Muscle layer of duodenum (tissue), 2 donors: ENCODE measurements at regions not wholly inside any gene's neighbourhood (a gene's known extent, or its start where the extent isn't known, plus 50 kb on each side); places are given as distances from the start of the nearest gene placed in this dataset.
"Not testable (repeated sequence)": the region's sequence is repeated elsewhere in the genome, so short reads cannot be mapped to it uniquely, and the experiment has no call there.

Source experiments
- H3K27ac ChIP-seq: one replicate; pipeline ENCODE4 v1.7.0; 2013; ENCODE audit warnings: mild to moderate bottlenecking, low read length
- H3K27me3 ChIP-seq: one replicate; pipeline ENCODE4 v1.7.0; 2013; ENCODE audit warnings: low read depth, mild to moderate bottlenecking, control low read depth, low read length
- H3K36me3 ChIP-seq, 2 donors: one replicate each; pipeline ENCODE4 v1.7.0; 2013; ENCODE audit warnings: low read length in 2 of 2, control low read depth in 1 of 2, mild to moderate bottlenecking in 1 of 2; ENCODE audit not compliant: insufficient read depth in 2 of 2, control insufficient read depth in 1 of 2
- H3K4me1 ChIP-seq, 2 donors: one replicate each; pipeline ENCODE4 v1.7.0; 2013; ENCODE audit warnings: low read length in 2 of 2, mild to moderate bottlenecking in 2 of 2, control low read depth in 1 of 2, moderate library complexity in 1 of 2; ENCODE audit not compliant: insufficient read depth in 2 of 2, control insufficient read depth in 1 of 2
- H3K4me3 ChIP-seq, 2 donors: one replicate each; pipeline ENCODE4 v1.7.0; 2013; ENCODE audit warnings: low read length in 2 of 2, low read depth in 1 of 2, mild to moderate bottlenecking in 1 of 2
- H3K9me3 ChIP-seq, 2 donors: one replicate each; pipeline ENCODE4 v1.7.0; 2013; ENCODE audit warnings: low read length in 2 of 2, control low read depth in 1 of 2, mild to moderate bottlenecking in 1 of 2; ENCODE audit not compliant: control insufficient read depth in 1 of 2
- donor health status: healthy.

DNA sequence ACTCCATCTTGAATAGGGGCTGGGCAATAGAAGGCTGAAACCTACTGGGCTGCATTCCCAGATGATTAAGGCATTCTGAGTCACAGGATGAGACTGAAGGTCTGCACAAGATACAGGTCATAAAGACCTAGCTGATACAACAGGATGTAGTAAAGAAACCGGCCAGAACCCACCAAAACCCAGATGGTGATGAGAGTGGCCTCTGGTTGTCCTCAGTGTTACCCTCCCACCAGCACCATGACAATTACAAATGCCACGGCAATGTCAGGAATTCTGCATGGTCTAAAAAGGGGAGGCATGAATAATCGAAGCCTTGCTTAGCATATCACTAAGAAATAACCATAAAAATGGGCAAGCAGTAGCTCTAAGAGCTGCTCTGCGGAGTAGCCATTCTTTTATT lies 197.0 kb upstream of the USP9Y start:
- H3K4me1 ChIP-seq, H3K27ac ChIP-seq, H3K36me3 ChIP-seq, H3K4me3 ChIP-seq, H3K27me3 ChIP-seq, H3K9me3 ChIP-seq: not testable (repeated sequence)

DNA sequence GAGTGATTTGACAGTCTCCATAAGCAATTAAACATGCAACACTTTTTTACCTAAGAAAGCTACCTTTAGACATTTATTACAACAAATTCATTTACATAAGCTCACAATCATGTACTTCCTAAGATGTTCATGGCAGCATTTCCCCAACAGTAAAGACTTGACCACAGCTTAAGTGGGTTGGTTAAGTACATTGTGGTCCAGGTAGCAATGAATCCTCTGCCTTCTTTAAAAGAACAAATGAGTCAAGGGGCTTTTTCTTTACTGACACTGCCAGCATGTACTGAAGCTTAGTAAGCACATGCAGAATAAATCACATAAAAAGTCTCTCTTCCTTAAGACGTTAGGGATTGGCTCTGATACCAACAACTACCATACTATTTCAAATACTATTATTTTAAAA lies 183.7 kb upstream of the USP9Y start:
- H3K9me3 ChIP-seq: no peaks in the 10 kb centered on the region
- no peaks in the 10 kb centered on the region for H3K36me3 ChIP-seq
- no peaks in the 10 kb centered on the region for H3K4me1 ChIP-seq
- no peak overlapping the region for H3K4me3 ChIP-seq
- H3K27ac ChIP-seq: no peak overlapping the region
- no peaks in the 10 kb centered on the region for H3K27me3 ChIP-seq

DNA sequence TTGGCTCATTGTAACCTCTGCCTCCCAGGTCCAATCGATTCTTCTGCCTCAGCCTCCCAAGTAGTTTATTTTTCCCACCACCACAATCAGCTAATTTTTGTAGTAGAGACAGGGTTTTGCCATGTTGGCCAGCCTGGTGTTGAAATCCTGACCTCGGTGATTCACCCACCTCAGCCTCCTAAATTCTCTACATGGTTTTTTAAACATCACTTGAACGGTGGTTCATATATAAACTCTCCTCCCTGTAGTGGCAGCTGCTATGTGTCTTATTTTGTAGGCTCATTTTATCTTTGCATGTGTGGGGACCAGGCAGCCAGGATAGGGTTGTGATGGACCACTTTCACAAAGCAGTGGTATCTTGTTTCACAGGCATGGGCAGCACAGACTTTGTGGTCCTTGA lies 175.8 kb upstream of the USP9Y start:
- H3K9me3 ChIP-seq: no peaks in the 10 kb centered on the region
- no peak overlapping the region for H3K27ac ChIP-seq
- no peak overlapping the region for H3K4me3 ChIP-seq
- H3K36me3 ChIP-seq: no peaks in the 10 kb centered on the region
- no peaks in the 10 kb centered on the region for H3K4me1 ChIP-seq
- H3K27me3 ChIP-seq: no peaks in the 10 kb centered on the region

DNA sequence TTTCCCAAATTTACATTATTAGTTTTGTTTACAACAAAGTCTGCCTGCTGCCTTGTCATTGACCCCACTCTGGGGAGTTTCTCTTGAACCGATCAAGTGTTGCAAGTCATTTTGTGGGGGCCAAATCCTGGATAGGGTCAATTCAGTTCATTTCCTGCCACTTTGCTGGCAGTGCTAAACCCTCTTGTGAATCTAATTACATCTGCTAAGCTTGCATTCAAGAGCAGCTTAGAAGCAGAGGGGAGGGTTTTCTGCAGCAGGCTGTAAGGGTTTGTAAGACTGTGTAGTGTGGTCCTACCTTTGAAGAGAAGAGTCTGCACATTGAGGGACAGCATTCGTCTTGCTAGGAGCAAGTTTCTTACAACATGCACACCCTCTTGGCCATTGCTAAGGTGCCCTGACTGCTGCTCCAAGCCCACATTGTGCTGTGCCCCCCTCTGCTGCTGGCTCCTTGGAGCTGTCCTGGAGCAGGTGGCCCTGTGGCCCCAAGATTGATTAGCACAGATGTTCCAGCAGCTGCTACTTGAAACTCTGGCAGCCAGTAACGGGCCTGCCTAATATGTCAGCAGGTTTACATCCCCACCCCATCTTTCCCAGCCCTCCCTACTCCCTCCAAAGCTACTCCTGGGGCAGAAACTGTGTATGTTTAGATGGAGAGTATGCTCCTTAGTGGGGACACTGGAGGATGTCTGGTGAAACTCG lies 174.5 kb upstream of the USP9Y start:
- no peak overlapping the region for H3K4me3 ChIP-seq
- H3K27ac ChIP-seq: no peak overlapping the region
- H3K27me3 ChIP-seq: no peaks in the 10 kb centered on the region
- H3K9me3 ChIP-seq: no peaks in the 10 kb centered on the region
- H3K4me1 ChIP-seq: no peaks in the 10 kb centered on the region
- no peaks in the 10 kb centered on the region for H3K36me3 ChIP-seq

DNA sequence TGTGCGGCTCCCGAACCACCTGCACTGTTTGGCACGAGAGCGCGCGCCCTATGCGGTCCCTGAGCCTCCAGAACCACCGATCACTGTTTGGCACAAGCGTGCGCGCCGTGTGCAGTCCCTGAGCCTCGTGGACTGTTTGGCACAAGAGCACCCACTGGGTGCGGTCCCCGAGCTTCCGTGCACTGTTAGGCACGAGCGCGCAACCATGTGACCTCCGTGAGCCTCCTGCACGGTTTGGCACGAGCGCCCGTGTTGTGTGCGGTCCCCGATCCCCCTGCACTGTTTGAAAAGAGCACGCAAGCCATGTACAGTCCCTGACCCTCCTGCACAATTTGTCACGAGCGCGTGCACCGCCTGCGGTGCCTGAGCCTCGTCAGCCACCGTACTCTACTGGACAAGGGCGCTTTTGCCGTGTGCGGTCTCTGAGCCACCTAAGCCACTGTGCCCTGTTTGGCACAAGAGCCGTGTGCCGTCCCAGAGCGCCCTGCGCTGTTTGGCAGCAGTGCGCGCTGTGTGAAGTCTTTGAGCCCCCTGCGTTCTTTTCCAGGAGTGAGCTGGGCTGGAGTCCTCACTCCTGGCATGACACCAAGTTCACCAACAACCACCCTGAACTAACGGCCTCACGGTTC lies 163.7 kb upstream of the USP9Y start:
- Histone ChIP-seq H3K9me3 (no peaks in the 10 kb centered on the region), H3K4me1 (no peaks in the 10 kb centered on the region), H3K27me3 (no peaks in the 10 kb centered on the region), H3K4me3 (no peak overlapping the region), H3K36me3 (no peaks in the 10 kb centered on the region), H3K27ac (no peak overlapping the region)

DNA sequence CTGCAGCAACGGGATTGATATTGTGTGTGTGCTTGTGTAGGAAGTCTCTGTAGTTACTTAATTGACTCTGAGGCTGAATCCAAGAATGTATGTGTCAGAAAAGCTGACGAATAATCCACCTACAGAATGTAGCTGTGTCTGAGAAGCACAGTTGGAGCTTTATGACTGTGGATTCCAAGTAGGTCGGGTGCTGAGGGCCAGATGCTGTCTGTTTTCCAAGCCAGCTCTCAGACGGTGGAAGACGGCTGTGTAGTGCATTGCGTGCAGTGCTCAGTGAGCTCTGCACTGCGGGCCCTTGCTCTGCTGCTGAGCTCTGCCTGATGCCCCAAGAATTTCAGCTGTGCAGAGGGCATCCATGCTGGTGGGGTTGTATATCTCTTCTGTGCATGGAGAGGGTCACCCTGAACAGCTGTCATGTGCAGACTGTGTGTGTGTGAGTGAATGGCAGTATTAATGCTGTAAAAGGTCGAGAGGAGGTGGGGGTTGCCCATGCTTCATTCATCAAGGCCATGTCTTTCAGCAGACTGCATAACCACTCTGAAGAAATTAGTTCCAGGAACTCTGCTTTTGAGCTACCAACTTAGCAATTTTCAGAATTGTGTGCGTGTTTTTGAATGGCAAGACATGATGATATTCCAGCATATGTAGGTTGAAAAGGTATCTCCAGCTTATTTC lies 154.1 kb upstream of the USP9Y start:
- Histone ChIP-seq H3K27me3 (no peaks in the 10 kb centered on the region), H3K4me3 (no peak overlapping the region), H3K9me3 (no peaks in the 10 kb centered on the region), H3K36me3 (no peaks in the 10 kb centered on the region), H3K27ac (no peak overlapping the region), H3K4me1 (no peaks in the 10 kb centered on the region)

DNA sequence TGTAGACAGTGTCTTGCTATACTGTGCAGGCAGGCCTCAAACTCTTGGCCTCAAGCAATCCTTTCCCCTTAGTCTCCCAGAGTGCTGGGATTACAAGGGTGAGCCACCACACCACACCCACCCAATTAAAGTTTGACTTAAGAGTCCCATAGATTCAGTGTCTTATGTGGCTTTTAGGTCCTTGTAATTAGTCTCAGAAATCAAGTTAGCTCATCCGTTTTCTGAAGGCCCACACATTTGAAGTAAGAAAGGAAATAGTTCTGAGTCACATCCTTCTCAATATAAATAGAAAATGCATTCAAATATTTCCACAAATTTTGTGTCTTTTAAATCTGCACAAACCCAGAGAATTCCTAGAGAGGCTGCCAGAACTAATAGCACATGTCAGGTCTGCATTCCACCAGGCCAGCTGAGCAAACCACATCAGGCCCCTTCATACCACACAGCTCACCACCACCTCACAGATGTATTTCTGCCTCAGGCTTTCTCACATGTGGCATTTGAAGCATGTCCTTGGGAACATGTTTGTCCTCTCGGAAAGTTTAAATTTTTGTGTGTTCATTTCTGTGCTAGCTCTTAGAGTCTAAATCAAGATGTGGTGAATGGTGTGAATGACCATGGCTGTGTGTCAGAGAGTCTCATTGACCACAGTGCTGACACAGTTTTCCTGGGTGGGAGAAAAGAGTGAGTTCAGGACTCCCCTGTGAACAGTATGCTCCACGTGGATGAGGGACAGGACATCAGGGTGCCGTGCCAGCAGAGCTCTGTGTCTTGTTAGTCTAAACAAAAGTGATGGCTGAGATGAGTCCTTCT lies 148.4 kb upstream of the USP9Y start:
- Histone ChIP-seq H3K27me3 (no peaks in the 10 kb centered on the region), H3K4me3 (no peak overlapping the region), H3K27ac (no peak overlapping the region), H3K36me3 (no peaks in the 10 kb centered on the region), H3K4me1 (no peaks in the 10 kb centered on the region), H3K9me3 (no peaks in the 10 kb centered on the region)

DNA sequence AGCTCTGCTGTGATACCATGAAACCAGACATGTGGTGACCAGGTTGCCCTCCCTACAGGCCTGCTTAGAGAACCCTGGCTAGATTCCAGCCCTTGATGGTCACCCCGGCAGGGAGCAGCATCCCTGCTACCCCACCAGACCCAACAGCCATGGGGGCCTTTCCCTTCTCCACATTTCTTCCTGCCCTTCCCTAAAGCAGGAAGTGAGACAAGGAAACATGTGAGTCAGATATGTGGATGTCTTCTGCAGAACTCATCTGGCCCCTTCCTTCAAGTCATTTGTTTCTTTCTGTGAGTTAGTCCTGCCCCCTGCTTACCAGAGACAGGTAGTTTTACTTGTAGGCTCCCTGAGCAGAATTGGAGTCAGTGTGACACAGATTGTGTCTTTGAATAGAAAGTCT lies 147.1 kb upstream of the USP9Y start:
- Histone ChIP-seq H3K36me3 (no peaks in the 10 kb centered on the region), H3K4me3 (no peak overlapping the region), H3K27me3 (no peaks in the 10 kb centered on the region), H3K4me1 (no peaks in the 10 kb centered on the region), H3K27ac (no peak overlapping the region), H3K9me3 (no peaks in the 10 kb centered on the region)

DNA sequence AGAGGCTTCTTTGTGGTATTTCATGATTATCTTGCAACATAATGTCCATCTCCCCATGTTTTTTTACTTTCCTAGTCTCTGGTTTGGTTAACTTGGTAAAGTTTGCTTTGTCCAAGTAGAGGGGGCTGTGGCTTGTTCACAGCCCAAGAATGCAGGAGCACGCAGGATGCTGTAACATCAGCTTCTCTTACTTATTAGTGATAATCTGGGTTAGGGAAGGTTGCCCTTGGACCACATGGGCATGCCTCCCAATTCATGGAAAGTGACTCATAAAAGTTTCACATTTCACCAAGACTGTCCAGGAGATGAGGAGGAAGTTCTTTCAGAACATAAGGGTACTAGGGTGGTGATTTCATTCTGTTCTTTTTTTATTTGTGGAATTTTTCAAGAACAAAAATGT lies 146.0 kb upstream of the USP9Y start:
- H3K4me1 ChIP-seq: no peaks in the 10 kb centered on the region
- no peaks in the 10 kb centered on the region for H3K9me3 ChIP-seq
- H3K36me3 ChIP-seq: no peaks in the 10 kb centered on the region
- H3K4me3 ChIP-seq: no peak overlapping the region
- no peak overlapping the region for H3K27ac ChIP-seq
- no peaks in the 10 kb centered on the region for H3K27me3 ChIP-seq

DNA sequence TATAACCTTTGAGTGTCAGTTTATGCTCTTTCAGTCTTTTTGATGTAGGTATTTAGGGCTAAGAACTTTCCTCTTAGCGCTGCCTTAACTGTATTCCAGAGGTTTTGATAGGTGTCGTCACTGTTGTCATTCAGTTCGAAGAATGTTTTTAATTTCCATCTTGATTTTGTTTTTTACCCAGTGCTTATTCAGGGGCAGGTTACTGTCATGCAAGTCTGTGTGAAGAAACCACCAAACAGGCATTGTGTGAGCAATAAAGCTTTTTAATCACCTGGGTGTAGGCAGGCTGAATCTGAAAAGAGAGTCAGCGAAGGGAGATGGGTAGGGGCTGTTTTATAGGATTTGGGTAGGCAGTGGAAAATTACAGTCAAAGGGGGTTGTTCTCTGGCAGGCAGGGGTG lies 142.0 kb upstream of the USP9Y start:
- H3K27ac ChIP-seq: no peak overlapping the region
- no peaks in the 10 kb centered on the region for H3K27me3 ChIP-seq
- no peak overlapping the region for H3K4me3 ChIP-seq
- H3K36me3 ChIP-seq: no peaks in the 10 kb centered on the region
- peaks cover 0 to 3% of the 10 kb centered on the region in 2 donors for H3K9me3 ChIP-seq
- H3K4me1 ChIP-seq: no peaks in the 10 kb centered on the region

DNA sequence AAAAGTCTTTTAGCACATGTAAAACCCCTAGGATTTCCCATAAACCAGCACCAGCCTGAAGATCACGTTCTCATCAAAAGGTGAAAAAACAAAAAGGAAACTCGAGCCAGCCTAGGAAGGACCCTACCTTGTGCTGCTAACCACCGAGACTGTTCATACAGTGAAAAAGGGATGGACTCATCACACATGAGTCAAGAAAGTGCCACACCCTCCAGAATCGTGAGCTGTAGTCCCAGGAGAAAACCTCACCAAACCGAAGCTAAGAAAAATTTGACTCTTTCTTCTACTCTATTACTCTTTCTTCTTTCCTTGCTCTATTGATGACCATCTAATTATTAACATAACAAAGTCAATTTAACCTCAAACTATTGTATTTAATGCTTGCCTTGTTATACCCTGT lies 124.8 kb upstream of the USP9Y start:
- Histone ChIP-seq H3K4me3 (no peak overlapping the region), H3K27me3 (no peaks in the 10 kb centered on the region), H3K27ac (no peak overlapping the region)

More for the DNA sequence above, 124.8 kb upstream of the USP9Y start:
- no peaks in the 10 kb centered on the region for H3K4me1 ChIP-seq
- no peaks in the 10 kb centered on the region for H3K36me3 ChIP-seq
- no peaks in the 10 kb centered on the region for H3K9me3 ChIP-seq
